RWPE2 (cell line): ENCODE measurements at regions not wholly inside any gene's neighbourhood (a gene's known extent, or its start where the extent isn't known, plus 50 kb on each side); places are given as distances from the start of the nearest gene placed in this dataset.

Experiments
- ATAC-seq: fragments of 200-7000 bp; cut with Tn5 transposase; 3 replicates; pipeline ENCODE4 v1.9.1; 2021; ENCODE audit warnings: low read depth
- DNase-seq: peaks from one replicate; pipeline ENCODE4 v3.0.0-alpha.2; 2020; ENCODE audit warnings: low spot score
- H3K27ac ChIP-seq: fragments of 450-650 bp; 2 replicates; pipeline ENCODE4 v1.5.1; 2017; ENCODE audit warnings: mild to moderate bottlenecking; ENCODE audit not compliant: poor library complexity, severe bottlenecking
- H3K27me3 ChIP-seq: fragments of 250-450 bp; sonication (Bioruptor Pico); 2 replicates; pipeline ENCODE4 v1.5.1; 2021; ENCODE audit warnings: mild to moderate bottlenecking, moderate library complexity; ENCODE audit not compliant: insufficient read depth, poor library complexity, severe bottlenecking
- H3K36me3 ChIP-seq: fragments of 250-450 bp; sonication (Bioruptor Pico); 2 replicates; pipeline ENCODE4 v1.5.1; 2020; ENCODE audit warnings: low read depth, mild to moderate bottlenecking, moderate library complexity
- H3K4me1 ChIP-seq: fragments of 250-450 bp; sonication (Bioruptor Pico); 2 replicates; pipeline ENCODE4 v1.5.1; 2021; ENCODE audit warnings: mild to moderate bottlenecking, moderate library complexity; ENCODE audit not compliant: insufficient read depth, poor library complexity, severe bottlenecking
- H3K4me3 ChIP-seq: fragments of 250-450 bp; sonication (Bioruptor Pico); 2 replicates; pipeline ENCODE4 v1.5.1; 2021; ENCODE audit warnings: mild to moderate bottlenecking, moderate library complexity; ENCODE audit not compliant: severe bottlenecking
- H3K9me3 ChIP-seq: fragments of 250-450 bp; sonication (Bioruptor Pico); 2 replicates; pipeline ENCODE4 v1.5.1; 2021; ENCODE audit warnings: mild to moderate bottlenecking, moderate library complexity; ENCODE audit not compliant: severe bottlenecking
- TF ChIP-seq, protein P1 (sequence below): fragments of 450-650 bp; IDR thresholded peaks from one replicate; pipeline ENCODE4 v1.5.1; 2017; ENCODE audit warnings: mild to moderate bottlenecking, moderate library complexity; ENCODE audit not compliant: poor library complexity, severe bottlenecking

DNA sequence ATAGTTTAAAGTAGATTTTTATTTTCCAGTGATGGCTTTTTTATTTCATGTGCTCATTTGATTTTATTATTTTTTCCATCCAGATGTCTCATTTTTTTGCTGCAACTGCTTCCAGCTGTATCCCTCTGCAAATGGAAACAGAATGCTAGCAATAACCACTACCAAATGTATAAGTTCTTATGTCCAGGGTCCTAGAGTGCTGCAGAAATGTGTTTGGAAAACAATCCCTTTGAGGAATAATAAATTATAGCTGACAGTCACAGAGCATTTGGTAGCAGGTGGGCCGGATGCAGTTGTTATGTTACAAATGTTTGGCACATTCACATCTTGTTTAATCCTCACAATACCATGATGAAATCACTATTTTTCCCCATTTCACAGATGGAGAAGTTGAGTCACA lies 300.7 kb upstream of the PDGFD start:
- Histone ChIP-seq H3K27me3 (no peaks in the 10 kb centered on the region), H3K4me3 (no peak overlapping the region), H3K36me3 (no peaks in the 10 kb centered on the region), H3K9me3 (no peaks in the 10 kb centered on the region), H3K4me1 (no peaks in the 10 kb centered on the region), H3K27ac (no peak overlapping the region)
- TF ChIP-seq, protein P1, sequence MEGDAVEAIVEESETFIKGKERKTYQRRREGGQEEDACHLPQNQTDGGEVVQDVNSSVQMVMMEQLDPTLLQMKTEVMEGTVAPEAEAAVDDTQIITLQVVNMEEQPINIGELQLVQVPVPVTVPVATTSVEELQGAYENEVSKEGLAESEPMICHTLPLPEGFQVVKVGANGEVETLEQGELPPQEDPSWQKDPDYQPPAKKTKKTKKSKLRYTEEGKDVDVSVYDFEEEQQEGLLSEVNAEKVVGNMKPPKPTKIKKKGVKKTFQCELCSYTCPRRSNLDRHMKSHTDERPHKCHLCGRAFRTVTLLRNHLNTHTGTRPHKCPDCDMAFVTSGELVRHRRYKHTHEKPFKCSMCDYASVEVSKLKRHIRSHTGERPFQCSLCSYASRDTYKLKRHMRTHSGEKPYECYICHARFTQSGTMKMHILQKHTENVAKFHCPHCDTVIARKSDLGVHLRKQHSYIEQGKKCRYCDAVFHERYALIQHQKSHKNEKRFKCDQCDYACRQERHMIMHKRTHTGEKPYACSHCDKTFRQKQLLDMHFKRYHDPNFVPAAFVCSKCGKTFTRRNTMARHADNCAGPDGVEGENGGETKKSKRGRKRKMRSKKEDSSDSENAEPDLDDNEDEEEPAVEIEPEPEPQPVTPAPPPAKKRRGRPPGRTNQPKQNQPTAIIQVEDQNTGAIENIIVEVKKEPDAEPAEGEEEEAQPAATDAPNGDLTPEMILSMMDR = no peak
- DNase-seq (no peak), ATAC-seq (no peak)

DNA sequence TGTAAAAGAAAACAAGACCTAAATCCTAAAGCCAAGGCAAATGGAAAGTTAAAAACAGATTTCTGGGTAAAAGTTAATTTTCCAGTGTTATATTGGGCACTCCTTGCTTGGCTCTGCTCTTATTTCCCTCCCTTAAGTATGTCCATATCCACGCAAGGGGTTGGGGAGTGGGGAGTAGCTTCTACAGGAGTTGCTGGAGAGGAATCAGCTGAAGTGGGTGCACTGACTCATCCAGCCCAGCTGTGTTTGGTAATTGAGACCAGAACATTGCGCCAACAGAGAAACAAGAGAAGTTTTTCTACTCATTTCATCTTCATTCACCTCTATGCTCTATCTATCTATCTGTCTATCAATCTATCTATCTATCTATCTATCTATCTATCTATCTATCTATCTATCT lies 298.4 kb upstream of the PDGFD start:
- H3K27me3 ChIP-seq = no peaks in the 10 kb centered on the region
- DNase-seq (no peak), ATAC-seq (no peak; the same call in 2 of the 3 replicates)
- no peaks in the 10 kb centered on the region for H3K9me3 ChIP-seq
- no peak overlapping the region for H3K27ac ChIP-seq
- TF ChIP-seq, protein P1 = no peak
- no peaks in the 10 kb centered on the region for H3K4me1 ChIP-seq
- H3K4me3 ChIP-seq = no peak overlapping the region
- no peaks in the 10 kb centered on the region for H3K36me3 ChIP-seq

DNA sequence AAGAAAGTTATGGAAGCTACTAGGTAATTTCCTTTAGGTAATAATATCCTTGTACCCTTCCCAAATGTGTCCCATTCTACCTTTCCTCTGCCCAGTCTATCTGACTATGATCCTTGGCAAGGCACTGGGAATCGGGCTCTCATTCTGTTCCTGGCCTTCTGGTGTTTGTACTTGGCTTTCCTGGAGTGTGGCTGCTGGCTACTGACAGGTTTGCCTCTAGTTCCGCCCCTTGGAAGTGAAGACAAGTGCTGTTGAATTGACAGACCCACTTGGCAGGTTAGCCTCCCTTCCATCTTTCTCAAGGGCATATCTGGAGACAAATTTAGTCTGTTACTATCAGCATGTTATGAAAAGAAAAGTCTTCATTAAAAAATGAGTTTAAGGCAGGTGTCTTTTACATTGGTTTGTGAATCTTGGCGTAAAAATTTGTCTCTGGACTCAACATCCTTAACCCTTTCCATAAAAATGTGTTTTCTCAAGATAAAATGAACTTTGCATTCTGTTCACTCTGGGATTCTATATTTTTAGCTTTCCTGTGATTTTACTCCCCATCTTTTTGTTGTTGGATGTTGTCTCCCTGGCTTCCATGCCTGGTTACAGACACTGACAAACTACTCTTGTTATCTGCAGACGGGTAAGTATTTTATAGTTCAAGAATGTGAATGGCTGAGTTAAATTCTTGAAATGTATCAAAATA lies 287.4 kb upstream of the PDGFD start:
- H3K9me3 ChIP-seq = no peaks in the 10 kb centered on the region
- H3K27me3 ChIP-seq = no peaks in the 10 kb centered on the region
- H3K36me3 ChIP-seq = no peaks in the 10 kb centered on the region
- H3K4me3 ChIP-seq = no peak overlapping the region
- H3K27ac ChIP-seq = peak overlapping the region; percentile 85
- ATAC-seq (no peak), DNase-seq (no peak)
- H3K4me1 ChIP-seq = peaks cover 34% of the 10 kb centered on the region
- TF ChIP-seq, protein P1 = no peak

DNA sequence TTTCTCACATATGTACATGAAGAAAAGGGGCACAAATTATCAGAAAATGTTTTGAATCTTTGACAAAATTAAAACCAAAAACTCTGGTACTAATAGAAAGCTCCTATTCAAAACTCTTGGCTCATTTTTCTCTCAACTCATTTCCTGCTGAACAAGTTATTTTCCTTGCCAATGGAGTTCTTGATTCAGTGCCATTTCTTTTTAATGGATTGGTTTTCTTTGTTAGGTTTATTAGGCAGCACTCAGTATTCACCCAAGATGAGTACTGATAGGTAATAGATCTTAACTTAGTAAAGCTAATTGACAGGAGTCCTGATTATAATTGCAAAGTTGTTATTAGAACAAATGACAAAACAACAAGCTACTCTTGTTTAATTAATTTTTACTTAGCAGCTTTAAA lies 279.4 kb upstream of the PDGFD start:
- TF ChIP-seq, protein P1 = no peak
- Histone ChIP-seq H3K27ac (no peak overlapping the region), H3K27me3 (no peaks in the 10 kb centered on the region), H3K9me3 (no peaks in the 10 kb centered on the region), H3K4me3 (no peak overlapping the region), H3K36me3 (no peaks in the 10 kb centered on the region), H3K4me1 (no peaks in the 10 kb centered on the region)
- DNase-seq (no peak), ATAC-seq (no peak)

DNA sequence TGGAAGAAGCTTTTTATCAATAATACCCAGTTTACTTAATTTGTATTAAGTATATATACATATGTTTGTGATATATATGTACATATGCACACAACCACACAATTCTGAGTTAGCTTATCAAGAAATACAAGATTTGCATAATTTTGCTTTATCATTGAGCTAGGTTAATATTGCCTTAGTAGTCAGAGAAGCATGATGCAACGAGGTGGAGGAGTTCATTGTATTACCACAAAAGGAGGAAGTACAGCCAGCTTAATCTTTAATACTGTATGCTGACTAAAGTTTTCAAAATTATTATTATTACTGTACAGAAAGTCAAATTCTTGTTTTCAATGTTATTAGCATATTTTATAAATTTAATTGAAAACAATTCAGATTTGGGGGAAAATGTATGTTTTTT lies 278.4 kb upstream of the PDGFD start:
- H3K27ac ChIP-seq = no peak overlapping the region

More for the DNA sequence above, 278.4 kb upstream of the PDGFD start:
- Histone ChIP-seq H3K9me3 (no peaks in the 10 kb centered on the region), H3K4me3 (no peak overlapping the region), H3K27me3 (no peaks in the 10 kb centered on the region), H3K4me1 (no peaks in the 10 kb centered on the region), H3K36me3 (no peaks in the 10 kb centered on the region)
- DNase-seq (no peak), ATAC-seq (no peak)
- TF ChIP-seq, protein P1 = no peak
